ENCODE measurements at regions not wholly inside any gene's neighbourhood (a gene's known extent, or its start where the extent isn't known, plus 50 kb on each side); places are given as distances from the start of the nearest gene placed in this dataset.
A peak's percentile ranks its signal among the peaks of the same experiment; 100 is the strongest.

- TF ChIP-seq, protein P1, sequence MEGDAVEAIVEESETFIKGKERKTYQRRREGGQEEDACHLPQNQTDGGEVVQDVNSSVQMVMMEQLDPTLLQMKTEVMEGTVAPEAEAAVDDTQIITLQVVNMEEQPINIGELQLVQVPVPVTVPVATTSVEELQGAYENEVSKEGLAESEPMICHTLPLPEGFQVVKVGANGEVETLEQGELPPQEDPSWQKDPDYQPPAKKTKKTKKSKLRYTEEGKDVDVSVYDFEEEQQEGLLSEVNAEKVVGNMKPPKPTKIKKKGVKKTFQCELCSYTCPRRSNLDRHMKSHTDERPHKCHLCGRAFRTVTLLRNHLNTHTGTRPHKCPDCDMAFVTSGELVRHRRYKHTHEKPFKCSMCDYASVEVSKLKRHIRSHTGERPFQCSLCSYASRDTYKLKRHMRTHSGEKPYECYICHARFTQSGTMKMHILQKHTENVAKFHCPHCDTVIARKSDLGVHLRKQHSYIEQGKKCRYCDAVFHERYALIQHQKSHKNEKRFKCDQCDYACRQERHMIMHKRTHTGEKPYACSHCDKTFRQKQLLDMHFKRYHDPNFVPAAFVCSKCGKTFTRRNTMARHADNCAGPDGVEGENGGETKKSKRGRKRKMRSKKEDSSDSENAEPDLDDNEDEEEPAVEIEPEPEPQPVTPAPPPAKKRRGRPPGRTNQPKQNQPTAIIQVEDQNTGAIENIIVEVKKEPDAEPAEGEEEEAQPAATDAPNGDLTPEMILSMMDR (IDR thresholded peaks at IDR 0.05; ENCODE audit: extremely low read depth in 1 of 2, insufficient read depth in 1 of 2, low read depth in 1 of 2, low read length in 2 of 2): no peak
- no peak for TF ChIP-seq FOS (IDR thresholded peaks at IDR 0.05; ENCODE audit: borderline replicate concordance, insufficient read depth, low read length)
- no peak for TF ChIP-seq EZH2 (IDR thresholded peaks at IDR 0.05; ENCODE audit: borderline replicate concordance, low read depth, low read length, severe bottlenecking)
- TF ChIP-seq POLR2A (IDR thresholded peaks at IDR 0.05; ENCODE audit: low read depth, low read length): no peak
- no peak for TF ChIP-seq POLR2AphosphoS5 (IDR thresholded peaks at IDR 0.05; ENCODE audit: insufficient read depth, low read depth, low read length)
- TF ChIP-seq JUN (IDR thresholded peaks at IDR 0.05; ENCODE audit: borderline replicate concordance, insufficient read depth, insufficient read length, low read depth): peak; percentile 12
- TF ChIP-seq, protein P2, sequence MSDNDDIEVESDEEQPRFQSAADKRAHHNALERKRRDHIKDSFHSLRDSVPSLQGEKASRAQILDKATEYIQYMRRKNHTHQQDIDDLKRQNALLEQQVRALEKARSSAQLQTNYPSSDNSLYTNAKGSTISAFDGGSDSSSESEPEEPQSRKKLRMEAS (IDR thresholded peaks at IDR 0.05; ENCODE audit: insufficient read depth, insufficient read length): no peak
- TF ChIP-seq MYC (IDR thresholded peaks at IDR 0.05; ENCODE audit: low read depth, low read length): no peak
Observed at GRCh38 chr3:34405159-34405558, 606.7 kb downstream of the PDCD6IP start.

All from endothelial cell of umbilical vein (primary cell).